ENCODE measurements at regions not wholly inside any gene's neighbourhood (a gene's known extent, or its start where the extent isn't known, plus 50 kb on each side); places are given as distances from the start of the nearest gene placed in this dataset.
"Not testable (repeated sequence)": the region's sequence is repeated elsewhere in the genome, so short reads cannot be mapped to it uniquely, and the experiment has no call there.

DNA sequence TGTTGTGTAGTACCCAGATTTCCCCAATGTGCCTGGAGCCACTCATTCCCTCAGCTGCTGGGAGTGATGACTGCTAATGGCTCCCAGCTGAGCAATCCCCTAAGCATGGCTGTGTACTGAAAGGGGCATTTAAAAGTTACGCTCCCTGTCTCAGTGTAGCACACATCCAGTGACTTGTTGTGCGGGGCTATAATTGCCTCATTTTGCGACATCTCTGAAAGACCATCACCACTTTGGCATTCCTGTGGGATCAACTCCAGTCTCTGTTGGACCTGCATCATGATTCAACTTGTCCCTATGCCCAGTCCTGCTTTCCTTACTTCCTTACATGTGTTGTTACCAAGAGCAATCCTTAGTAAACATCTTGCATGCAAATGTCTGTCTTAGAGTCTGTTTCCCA lies 201.2 kb upstream of the MPDZ start:
- FAIRE-seq = no peak

GRCh38 chr9:13479096-13479495 lies 199.6 kb upstream of the MPDZ start:
- FAIRE-seq = no peak

DNA sequence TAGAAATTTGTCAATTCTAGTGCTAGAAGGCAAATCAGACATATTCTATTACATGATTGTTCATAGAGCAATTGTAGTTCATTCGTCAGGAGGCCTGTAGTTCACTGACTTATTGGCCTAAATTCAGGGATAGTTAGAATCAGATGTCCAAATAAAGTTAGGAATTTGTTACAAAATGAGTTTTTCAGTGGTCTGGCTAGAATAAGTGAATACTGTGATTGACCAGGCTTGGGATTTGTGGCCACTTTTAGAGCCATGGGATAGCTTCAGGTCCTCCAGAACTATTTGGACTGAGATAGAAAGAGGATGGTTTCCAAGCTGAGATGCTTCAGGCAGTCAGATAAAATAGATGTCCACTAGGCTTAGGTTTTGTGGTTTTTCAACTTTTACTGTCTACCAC lies 199.1 kb upstream of the MPDZ start:
- no peak for FAIRE-seq

- no peak for FAIRE-seq
Measured at GRCh38 chr9:13478160-13478559, 198.7 kb upstream of the MPDZ start.

DNA sequence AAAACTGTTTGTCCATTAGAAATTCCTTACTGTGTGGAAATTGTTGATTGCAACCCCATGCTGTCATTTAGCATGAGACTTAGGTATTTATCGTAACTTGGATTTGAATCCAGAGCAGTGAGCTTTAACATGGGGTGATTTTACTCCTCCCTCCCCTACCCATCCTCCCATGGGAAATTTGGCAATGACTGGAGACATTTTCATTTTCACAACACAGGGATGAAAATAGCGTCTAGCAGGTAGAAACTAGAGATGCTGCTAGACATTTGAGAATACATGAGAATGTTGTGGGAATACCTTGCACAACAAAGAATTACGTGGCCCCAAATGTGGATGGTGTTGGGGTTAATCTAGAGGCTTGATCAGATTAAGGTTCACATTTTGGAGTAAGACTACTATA lies 191.3 kb upstream of the MPDZ start:
- no peak for FAIRE-seq

GRCh38 chr9:13467157-13467556 lies 187.7 kb upstream of the MPDZ start:
- FAIRE-seq = no peak

DNA sequence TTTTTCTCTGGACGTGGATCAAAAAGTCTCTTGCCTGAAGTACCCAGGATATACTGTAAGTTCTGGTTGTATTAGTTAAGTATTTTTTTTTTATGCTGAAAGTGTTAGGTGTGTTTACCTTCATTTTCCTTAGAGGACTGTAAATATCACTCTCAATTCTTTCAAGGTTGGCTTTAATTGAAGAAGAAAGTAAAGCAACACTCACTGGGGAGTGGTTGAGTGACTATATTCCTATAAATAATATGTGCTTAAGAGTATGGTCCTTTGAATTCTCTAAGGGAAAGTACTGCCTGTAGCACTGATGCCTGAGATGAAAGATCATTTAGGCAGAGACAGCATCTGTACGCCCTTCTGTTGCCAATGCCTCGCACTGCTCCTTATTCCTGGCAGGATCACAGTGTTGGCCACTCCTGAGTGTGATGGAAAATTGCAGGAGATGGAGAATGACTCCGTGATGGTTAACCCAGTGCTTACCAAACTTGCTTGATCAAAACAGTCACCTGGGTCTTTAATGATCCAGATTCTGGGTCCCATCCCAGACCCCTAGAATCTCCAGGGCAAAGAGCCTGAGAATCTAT lies 182.0 kb upstream of the MPDZ start:
- no peak for FAIRE-seq

GRCh38 chr9:13459071-13459470 lies 179.6 kb upstream of the MPDZ start:
- no peak for FAIRE-seq

- FAIRE-seq = no peak
Measured at GRCh38 chr9:13457795-13458194, 178.3 kb upstream of the MPDZ start.

DNA sequence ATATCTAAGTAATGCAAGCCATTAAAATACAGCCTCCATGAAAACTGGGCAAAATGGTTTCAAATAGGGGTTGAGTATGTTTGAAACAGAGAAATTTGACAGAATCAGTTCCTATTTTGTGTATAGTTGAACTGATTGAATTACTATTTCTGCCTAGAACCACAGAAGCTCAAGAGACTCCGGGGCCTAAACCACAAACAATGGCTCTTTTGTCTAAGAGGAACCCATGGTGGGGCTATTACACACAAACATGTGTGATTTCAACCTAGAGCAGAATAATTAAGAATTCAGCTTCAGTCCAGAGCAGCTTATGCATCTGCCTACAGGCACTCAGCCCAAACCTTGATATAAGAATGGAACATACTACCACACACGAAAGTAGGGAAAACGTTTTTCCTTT lies 171.2 kb upstream of the MPDZ start:
- FAIRE-seq = no peak

- FAIRE-seq = no peak
Measured at GRCh38 chr9:13448482-13448881, 169.0 kb upstream of the MPDZ start.

DNA sequence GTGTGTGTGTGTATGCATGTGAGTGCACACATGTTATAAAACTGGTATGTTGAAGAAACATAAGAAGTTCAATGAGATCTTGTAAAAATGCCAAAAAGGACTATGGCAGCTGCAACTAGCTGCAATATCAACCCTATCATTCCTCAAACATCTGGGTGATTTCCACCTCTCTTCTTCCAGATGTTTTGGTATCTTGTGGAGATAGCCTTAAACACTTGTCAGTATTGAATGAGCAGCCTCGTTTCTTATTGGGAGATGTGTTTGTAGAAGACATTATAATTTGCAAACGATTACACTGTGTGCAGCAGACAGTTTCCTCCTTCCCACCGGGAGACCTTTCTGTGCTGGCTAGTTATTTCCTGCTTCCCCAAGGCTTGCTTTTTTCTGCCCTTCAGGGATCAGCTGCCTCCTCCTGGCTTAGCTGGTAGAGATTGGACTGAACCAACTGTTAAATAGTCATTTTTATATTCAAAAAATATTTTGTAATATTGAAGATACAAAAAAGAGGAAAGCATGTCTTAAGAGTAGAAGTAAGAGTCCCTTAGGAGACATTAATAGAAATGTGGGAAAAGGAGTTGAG lies 168.4 kb upstream of the MPDZ start:
- no peak for FAIRE-seq

- FAIRE-seq = no peak
Measured at GRCh38 chr9:13446938-13447842, 167.7 kb upstream of the MPDZ start.

DNA sequence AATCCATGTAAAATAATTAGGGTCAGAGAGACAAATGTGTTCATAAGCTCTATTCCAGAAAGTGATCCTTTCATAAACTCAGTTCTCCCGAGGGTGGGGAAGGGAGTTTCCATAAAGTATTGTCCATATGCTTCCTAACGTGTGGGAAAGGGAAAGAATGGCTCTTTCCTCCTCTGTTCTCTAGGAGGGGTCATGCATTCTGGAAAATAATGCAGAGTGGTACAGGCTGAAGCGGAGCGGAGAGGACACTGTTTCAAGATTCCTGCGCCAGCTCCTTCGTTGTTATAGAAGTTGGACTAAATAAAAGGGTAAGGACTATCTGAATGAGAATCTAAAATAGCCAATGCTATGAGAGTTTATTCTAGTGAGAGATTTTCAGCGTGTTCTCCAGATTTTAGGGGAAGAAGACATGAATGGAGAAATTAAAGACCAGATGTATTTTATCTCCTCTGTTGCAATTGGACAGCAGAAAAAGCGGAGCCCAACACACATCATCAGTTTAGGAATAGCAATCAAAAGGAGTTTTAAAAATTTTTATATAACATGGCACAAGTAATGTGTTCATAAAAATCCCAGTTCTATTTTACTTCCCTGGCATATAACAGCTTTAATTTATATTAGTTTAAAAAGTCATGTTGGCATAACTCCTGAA lies 166.9 kb upstream of the MPDZ start:
- FAIRE-seq = no peak

DNA sequence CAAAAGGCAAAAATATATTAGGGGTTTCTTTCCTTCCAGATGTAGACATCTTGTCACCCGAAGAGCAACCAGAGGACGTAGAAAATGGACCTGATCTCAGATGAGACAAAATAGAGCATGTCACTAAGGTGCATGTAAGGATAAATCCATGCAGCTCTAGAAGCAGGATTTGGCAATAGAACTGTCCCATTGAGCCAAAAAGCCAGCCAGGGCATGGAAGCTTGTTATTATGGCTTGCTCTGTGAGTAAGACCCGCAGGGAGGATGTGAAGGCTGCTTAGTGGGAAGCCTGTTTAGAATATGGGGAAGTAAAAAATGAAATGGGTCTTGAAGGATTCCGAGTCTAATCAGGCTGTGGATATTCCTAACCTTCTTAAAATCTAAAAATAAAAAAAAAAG lies 165.6 kb upstream of the MPDZ start:
- no peak for FAIRE-seq

- no peak for FAIRE-seq
Measured at GRCh38 chr9:13444245-13445102, 165.0 kb upstream of the MPDZ start.

- no peak for FAIRE-seq
Measured at GRCh38 chr9:13443346-13444244, 164.1 kb upstream of the MPDZ start.

GRCh38 chr9:13439685-13440476 lies 160.4 kb upstream of the MPDZ start:
- no peak for FAIRE-seq

- FAIRE-seq = no peak
Measured at GRCh38 chr9:13437866-13438265, 158.4 kb upstream of the MPDZ start.

DNA sequence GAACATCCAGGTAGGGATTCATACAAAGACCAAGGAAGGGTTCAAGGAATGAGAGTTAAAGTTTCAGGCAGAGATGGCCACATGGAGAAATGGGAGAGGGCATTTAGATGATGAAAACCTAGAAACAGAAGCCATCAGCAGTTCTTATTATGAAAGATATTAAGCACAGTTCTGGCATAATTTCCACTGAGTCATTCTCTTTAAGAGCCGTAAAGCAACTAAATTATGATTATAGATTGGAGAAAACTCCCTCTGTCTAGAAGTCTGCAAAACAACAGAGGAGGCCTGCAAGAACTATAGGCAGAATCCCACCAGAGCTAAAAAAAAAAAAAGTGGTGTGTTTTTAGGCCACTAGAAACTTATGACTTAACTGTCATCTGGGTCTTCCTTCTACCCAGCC lies 157.1 kb upstream of the MPDZ start:
- FAIRE-seq = no peak

GRCh38 chr9:13433453-13433852 lies 154.0 kb upstream of the MPDZ start:
- FAIRE-seq = not testable (repeated sequence)

All from colon (tissue), 2 donors.